Body of pancreas (tissue), 4 donors: ENCODE measurements at regions not wholly inside any gene's neighbourhood (a gene's known extent, or its start where the extent isn't known, plus 50 kb on each side); places are given as distances from the start of the nearest gene placed in this dataset.

ENCODE experiments used
- CTCF ChIP-seq, 7 experiments: fragments of 450-650 bp in 4 of 7; fragments of 200-600 bp in 3 of 7; sonication (generic) in 3 of 7; IDR thresholded peaks; one replicate each; pipeline ENCODE4 v1.5.1; 2016 to 2019; ENCODE audit warnings: antibody characterized with exemption in 7 of 7
- POLR2A ChIP-seq, 3 donors: fragments of 450-650 bp; IDR thresholded peaks; one replicate each; pipeline ENCODE4 v1.6.1; 2016; ENCODE audit warnings: antibody characterized with exemption in 3 of 3, mild to moderate bottlenecking in 2 of 3

GRCh38 chr5:4576908-4577307, 563.2 kb upstream of the ADAMTS16 start:
- TF ChIP-seq POLR2A (IDR thresholded peaks at IDR 0.05): no peak
- no peak for TF ChIP-seq CTCF (IDR thresholded peaks at IDR 0.05)
